B cell (primary cell): ENCODE measurements at regions not wholly inside any gene's neighbourhood (a gene's known extent, or its start where the extent isn't known, plus 50 kb on each side); places are given as distances from the start of the nearest gene placed in this dataset.

ENCODE experiments used
- ATAC-seq: fragments of 200-7000 bp; cut with Tn5 transposase; one replicate; pipeline ENCODE4 v1.10.0; 2021; ENCODE audit warnings: low read depth, mild to moderate bottlenecking, moderate number of reproducible peaks, moderate library complexity
- CTCF ChIA-PET: fragments of 350-600 bp; sonication (Branson Sonifier 250); formaldehyde crosslinking; loops from one replicate; lab custom pipeline; 2021; ENCODE audit warnings: antibody characterized with exemption, inconsistent platforms; lab: Charles Lee
- POLR2A ChIA-PET: fragments of 350-600 bp; sonication (Branson Sonifier 250); formaldehyde crosslinking; loops from one replicate; lab custom pipeline; 2021; ENCODE audit warnings: antibody characterized with exemption; lab: Charles Lee
- DNase-seq: peaks from one replicate; pipeline ENCODE4 v3.0.0; 2013
- H2AFZ ChIP-seq: 2 replicates; pipeline ENCODE4 v1.6.1; 2012; ENCODE audit warnings: mild to moderate bottlenecking, low read depth, low read length; ENCODE audit not compliant: insufficient read depth, poor library complexity, severe bottlenecking
- H3K27ac ChIP-seq, 2 donors: 1 replicate in 1 of 2; 2 replicates in 1 of 2; pipeline ENCODE4 v1.5.1; 2012 to 2013; ENCODE audit warnings: low read length in 2 of 2, mild to moderate bottlenecking in 2 of 2, moderate library complexity in 1 of 2
- H3K27me3 ChIP-seq, 4 experiments: fragments of 200-600 bp in 1 of 4; sonication (generic) in 1 of 4; replicated peaks in 1 of 4; 1 replicate in 2 of 4; 2 replicates in 2 of 4; pipeline versions ENCODE4 v1.6.1 to v1.7.0; 2013 to 2016; ENCODE audit warnings: low read length in 3 of 4, mild to moderate bottlenecking in 2 of 4, mixed read lengths in 1 of 4, moderate library complexity in 1 of 4; ENCODE audit not compliant: insufficient read depth in 4 of 4, control insufficient read depth in 3 of 4; ENCODE audit errors: control extremely low read depth in 1 of 4
- H3K36me3 ChIP-seq, 2 experiments: replicated peaks in 1 of 2; 1 replicate in 1 of 2; 2 replicates in 1 of 2; pipeline versions ENCODE4 v1.6.1 to v1.7.1; 2013; ENCODE audit warnings: low read length in 1 of 2; ENCODE audit not compliant: insufficient read depth in 2 of 2, control insufficient read depth in 1 of 2; ENCODE audit errors: control extremely low read depth in 1 of 2, extremely low read depth in 1 of 2
- H3K4me1 ChIP-seq, 2 donors: fragments of 200-600 bp in 1 of 2; sonication (generic) in 1 of 2; 1 replicate in 1 of 2; 2 replicates in 1 of 2; pipeline versions ENCODE4 v1.5.1 to v1.6.1; 2013 to 2017; ENCODE audit warnings: low read length in 2 of 2; ENCODE audit not compliant: control insufficient read depth in 2 of 2, insufficient read depth in 2 of 2
- H3K4me2 ChIP-seq: replicated peaks from 2 replicates; pipeline ENCODE3; 2012; ENCODE audit warnings: mild to moderate bottlenecking, low read depth, low read length; ENCODE audit not compliant: poor library complexity, severe bottlenecking
- H3K4me3 ChIP-seq, 5 experiments: fragments of 200-600 bp in 1 of 5; sonication (generic) in 1 of 5; 1 replicate in 3 of 5; 2 replicates in 2 of 5; pipeline versions ENCODE4 v1.5.1 to v1.7.0; 2011 to 2016; ENCODE audit warnings: low read length in 4 of 5, mild to moderate bottlenecking in 4 of 5, low read depth in 2 of 5, control low read depth in 1 of 5, moderate library complexity in 1 of 5; ENCODE audit not compliant: insufficient read depth in 1 of 5; ENCODE audit errors: control extremely low read depth in 1 of 5, extremely low read depth in 1 of 5
- H3K79me2 ChIP-seq: fragments of 200-600 bp; sonication (generic); one replicate; pipeline ENCODE4 v1.6.0; 2016; ENCODE audit warnings: low read length; ENCODE audit not compliant: control insufficient read depth, insufficient read depth
- H3K9ac ChIP-seq: fragments of 200-600 bp; sonication (generic); 2 replicates; pipeline ENCODE4 v1.6.1; 2017; ENCODE audit warnings: mild to moderate bottlenecking, low read length, moderate library complexity
- H3K9me3 ChIP-seq, 3 donors: one replicate each; pipeline versions ENCODE4 v1.6.1 to v1.7.1; 2013; ENCODE audit warnings: low read length in 2 of 3; ENCODE audit not compliant: control insufficient read depth in 2 of 3, insufficient read depth in 1 of 3; ENCODE audit errors: control extremely low read depth in 1 of 3
- H4K20me1 ChIP-seq: 2 replicates; pipeline ENCODE4 v1.6.0; 2012; ENCODE audit warnings: mild to moderate bottlenecking, low read length; ENCODE audit not compliant: insufficient read depth, control insufficient read depth, poor library complexity, severe bottlenecking
- H3K27ac Mint-ChIP-seq: one replicate; pipeline ENCODE4 v1.8.0; 2021; ENCODE audit warnings: mixed read lengths
- H3K27me3 Mint-ChIP-seq: one replicate; pipeline ENCODE4 v1.8.0; 2021; ENCODE audit warnings: mixed read lengths
- H3K4me1 Mint-ChIP-seq: one replicate; pipeline ENCODE4 v1.8.0; 2021; ENCODE audit warnings: mixed read lengths
- H3K4me3 Mint-ChIP-seq: one replicate; pipeline ENCODE4 v1.8.0; 2021; ENCODE audit warnings: mixed read lengths
- H3K9me3 Mint-ChIP-seq: one replicate; pipeline ENCODE4 v1.8.0; 2022; ENCODE audit warnings: mixed read lengths; ENCODE audit not compliant: insufficient read depth
- CTCF ChIP-seq: fragments of 200-600 bp; IDR thresholded peaks from one replicate; pipeline ENCODE4 v1.8.0; 2022; ENCODE audit warnings: antibody characterized with exemption, mild to moderate bottlenecking
- EZH2 ChIP-seq: IDR thresholded peaks from 2 replicates; pipeline ENCODE4 v1.6.1; 2012; ENCODE audit warnings: borderline replicate concordance, low read depth, mild to moderate bottlenecking, moderate library complexity, low read length; ENCODE audit not compliant: insufficient read depth, poor library complexity, severe bottlenecking
- WGBS: methylation state at CpG from one replicate; pipeline ENCODE4 v1.1.5; 2013; ENCODE audit warnings: missing lambda C conversion rate; ENCODE audit not compliant: insufficient coverage; 5-methylcytosine and 5-hydroxymethylcytosine counted together
- intact Hi-C: fragments of 100-400 bp; cut with micrococcal nuclease; formaldehyde crosslinking; loops from one replicate; pipeline ENCODE4 v1.10.0; 2022

- no peaks in the 10 kb centered on the region for H3K4me1 ChIP-seq
- POLR2A ChIA-PET = no interaction called here
- no peak overlapping the region for H3K27ac Mint-ChIP-seq
- intact Hi-C loops = no loop called here
- no peak for DNase-seq
- H3K9me3 Mint-ChIP-seq = no peaks in the 10 kb centered on the region
- H3K4me1 Mint-ChIP-seq = no peaks in the 10 kb centered on the region
- H2AFZ ChIP-seq = no peak overlapping the region
- H3K36me3 ChIP-seq = no peaks in the 10 kb centered on the region
- CTCF ChIA-PET = no interaction called here
- no peak overlapping the region for H3K9ac ChIP-seq
- no peak for TF ChIP-seq EZH2
- no peak for TF ChIP-seq CTCF
- no peak overlapping the region for H3K27ac ChIP-seq
- H3K4me3 ChIP-seq = no peak overlapping the region
- H3K79me2 ChIP-seq = no peaks in the 10 kb centered on the region
- H3K27me3 ChIP-seq = no peaks in the 10 kb centered on the region
- ATAC-seq = no peak
- no peaks in the 10 kb centered on the region for H3K9me3 ChIP-seq
- H3K4me3 Mint-ChIP-seq = no peak overlapping the region
- H3K4me2 ChIP-seq = no peak overlapping the region
- no peaks in the 10 kb centered on the region for H3K27me3 Mint-ChIP-seq
- no CpG with 5 or more reads among the region's 2 CpGs for WGBS
- no peaks in the 10 kb centered on the region for H4K20me1 ChIP-seq
These were observed 275.8 kb downstream of the FAT3 start for GRCh38 chr11:92500453-92500852.

GRCh38 chr11:92501066-92501739 lies 276.6 kb downstream of the FAT3 start:
- no peaks in the 10 kb centered on the region for H3K4me1 ChIP-seq
- Mint-ChIP-seq H3K4me1 (no peaks in the 10 kb centered on the region), H3K27ac (no peak overlapping the region), H3K27me3 (no peaks in the 10 kb centered on the region), H3K4me3 (no peak overlapping the region), H3K9me3 (no peaks in the 10 kb centered on the region)
- DNase-seq (no peak), ATAC-seq (no peak)
- H3K27ac ChIP-seq = no peak overlapping the region
- H3K9ac ChIP-seq = no peak overlapping the region
- H3K4me2 ChIP-seq = no peak overlapping the region
- intact Hi-C loops = no loop called here
- no peaks in the 10 kb centered on the region for H3K9me3 ChIP-seq
- ChIA-PET CTCF (no interaction called here), POLR2A (no interaction called here)
- no peak for TF ChIP-seq CTCF
- no peak for TF ChIP-seq EZH2
- no peak overlapping the region for H3K4me3 ChIP-seq
- 100% methylated on average over 1 of the region's 5 CpGs for WGBS
- H3K27me3 ChIP-seq = no peaks in the 10 kb centered on the region
- no peaks in the 10 kb centered on the region for H3K79me2 ChIP-seq
- no peak overlapping the region for H2AFZ ChIP-seq
- no peaks in the 10 kb centered on the region for H3K36me3 ChIP-seq
- H4K20me1 ChIP-seq = no peaks in the 10 kb centered on the region
